KMS-11 (cell line): ENCODE measurements at regions not wholly inside any gene's neighbourhood (a gene's known extent, or its start where the extent isn't known, plus 50 kb on each side); places are given as distances from the start of the nearest gene placed in this dataset.

Experiments
- H2AFZ ChIP-seq: fragments of 200-600 bp; sonication (generic); 2 replicates; pipeline ENCODE4 v1.6.1; 2016; ENCODE audit warnings: antibody characterized with exemption, mixed run types, low read depth
- H3K27ac ChIP-seq: fragments of 200-600 bp; sonication (generic); 2 replicates; pipeline ENCODE4 v1.6.1; 2016; ENCODE audit warnings: mild to moderate bottlenecking, mixed run types
- H3K27me3 ChIP-seq: fragments of 200-600 bp; sonication (generic); 2 replicates; pipeline ENCODE4 v1.6.1; 2017; ENCODE audit warnings: mild to moderate bottlenecking, low read depth, mixed run types, moderate library complexity; ENCODE audit not compliant: insufficient read depth
- H3K36me3 ChIP-seq: fragments of 200-600 bp; sonication (generic); 2 replicates; pipeline ENCODE4 v1.6.1; 2017; ENCODE audit warnings: mild to moderate bottlenecking, mixed run types; ENCODE audit not compliant: insufficient read depth
- H3K4me1 ChIP-seq: fragments of 200-600 bp; sonication (generic); 2 replicates; pipeline ENCODE4 v1.6.1; 2016; ENCODE audit warnings: mild to moderate bottlenecking, low read depth, mixed run types; ENCODE audit not compliant: poor library complexity, severe bottlenecking
- H3K4me2 ChIP-seq: fragments of 200-600 bp; sonication (generic); 2 replicates; pipeline ENCODE4 v1.7.0; 2016; ENCODE audit warnings: mild to moderate bottlenecking, mixed run types
- H3K4me3 ChIP-seq: fragments of 200-600 bp; sonication (generic); IDR thresholded peaks from 2 replicates; pipeline ENCODE4 v1.6.1; 2017; ENCODE audit warnings: low read depth, low read length, mixed read lengths; ENCODE audit not compliant: insufficient read depth
- H3K79me2 ChIP-seq: fragments of 200-600 bp; sonication (generic); 2 replicates; pipeline ENCODE4 v1.6.1; 2016; ENCODE audit warnings: low read depth, mixed run types; ENCODE audit not compliant: insufficient read depth
- H3K9ac ChIP-seq: fragments of 200-600 bp; sonication (generic); 2 replicates; pipeline ENCODE4 v1.6.1; 2016; ENCODE audit warnings: mild to moderate bottlenecking, mixed run types
- H4K20me1 ChIP-seq: fragments of 200-600 bp; sonication (generic); 2 replicates; pipeline ENCODE4 v1.6.1; 2016; ENCODE audit warnings: mild to moderate bottlenecking, mixed run types; ENCODE audit not compliant: insufficient read depth
- TF ChIP-seq, protein P1 (sequence below): fragments of 200-600 bp; sonication (generic); conservative IDR thresholded peaks from 2 replicates; pipeline ENCODE4 v1.6.1; 2017; ENCODE audit warnings: low read depth, mild to moderate bottlenecking, antibody characterized with exemption, low read length, moderate library complexity, mixed read lengths

DNA sequence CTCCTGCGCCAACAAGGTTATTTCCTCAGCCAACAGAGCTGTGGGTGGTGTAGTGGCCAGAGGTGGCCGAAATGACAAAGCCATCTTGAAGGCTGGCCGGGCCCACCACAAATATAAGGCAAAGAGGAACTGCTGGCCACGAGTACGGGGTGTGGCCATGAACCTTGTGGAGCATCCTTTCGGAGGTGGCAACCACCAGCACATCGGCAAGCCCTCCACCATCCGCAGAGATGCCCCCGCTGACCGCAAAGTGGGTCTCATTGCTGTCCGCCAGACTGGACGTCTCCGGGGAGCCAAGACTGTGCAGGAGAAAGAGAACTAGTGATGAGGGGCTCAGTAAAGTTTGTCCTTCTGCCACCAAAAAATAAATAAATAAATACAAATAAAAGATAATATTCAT lies 481.4 kb upstream of the NAALADL2 start:
- Histone ChIP-seq H3K4me3 (no peak overlapping the region), H3K4me1 (no peaks in the 10 kb centered on the region), H3K79me2 (no peaks in the 10 kb centered on the region), H4K20me1 (no peaks in the 10 kb centered on the region), H3K36me3 (no peaks in the 10 kb centered on the region), H3K4me2 (no peak overlapping the region), H3K9ac (no peak overlapping the region), H3K27ac (no peak overlapping the region), H3K27me3 (no peaks in the 10 kb centered on the region), H2AFZ (no peak overlapping the region)
- TF ChIP-seq, protein P1, sequence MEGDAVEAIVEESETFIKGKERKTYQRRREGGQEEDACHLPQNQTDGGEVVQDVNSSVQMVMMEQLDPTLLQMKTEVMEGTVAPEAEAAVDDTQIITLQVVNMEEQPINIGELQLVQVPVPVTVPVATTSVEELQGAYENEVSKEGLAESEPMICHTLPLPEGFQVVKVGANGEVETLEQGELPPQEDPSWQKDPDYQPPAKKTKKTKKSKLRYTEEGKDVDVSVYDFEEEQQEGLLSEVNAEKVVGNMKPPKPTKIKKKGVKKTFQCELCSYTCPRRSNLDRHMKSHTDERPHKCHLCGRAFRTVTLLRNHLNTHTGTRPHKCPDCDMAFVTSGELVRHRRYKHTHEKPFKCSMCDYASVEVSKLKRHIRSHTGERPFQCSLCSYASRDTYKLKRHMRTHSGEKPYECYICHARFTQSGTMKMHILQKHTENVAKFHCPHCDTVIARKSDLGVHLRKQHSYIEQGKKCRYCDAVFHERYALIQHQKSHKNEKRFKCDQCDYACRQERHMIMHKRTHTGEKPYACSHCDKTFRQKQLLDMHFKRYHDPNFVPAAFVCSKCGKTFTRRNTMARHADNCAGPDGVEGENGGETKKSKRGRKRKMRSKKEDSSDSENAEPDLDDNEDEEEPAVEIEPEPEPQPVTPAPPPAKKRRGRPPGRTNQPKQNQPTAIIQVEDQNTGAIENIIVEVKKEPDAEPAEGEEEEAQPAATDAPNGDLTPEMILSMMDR: no peak

DNA sequence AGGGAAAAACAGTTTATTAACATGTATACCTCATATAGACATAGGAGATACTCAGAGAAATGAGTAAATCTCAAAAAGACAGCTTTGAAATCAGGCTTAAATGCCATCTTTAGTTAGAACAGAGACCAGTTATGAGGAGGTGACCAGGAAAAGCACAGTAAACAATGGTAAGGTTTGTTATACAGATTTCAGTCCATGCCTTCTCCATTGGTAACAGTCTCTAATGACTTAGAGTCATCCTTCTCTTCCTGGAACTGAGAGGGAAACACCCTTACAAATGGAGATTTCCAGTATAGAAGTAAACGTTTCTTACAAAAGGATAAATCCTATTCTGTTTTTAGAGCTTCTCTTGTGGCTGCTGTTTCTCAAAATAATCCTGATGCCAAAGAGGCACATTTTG lies 476.3 kb upstream of the NAALADL2 start:
- Histone ChIP-seq H4K20me1 (no peaks in the 10 kb centered on the region), H2AFZ (no peak overlapping the region), H3K4me1 (no peaks in the 10 kb centered on the region)

DNA sequence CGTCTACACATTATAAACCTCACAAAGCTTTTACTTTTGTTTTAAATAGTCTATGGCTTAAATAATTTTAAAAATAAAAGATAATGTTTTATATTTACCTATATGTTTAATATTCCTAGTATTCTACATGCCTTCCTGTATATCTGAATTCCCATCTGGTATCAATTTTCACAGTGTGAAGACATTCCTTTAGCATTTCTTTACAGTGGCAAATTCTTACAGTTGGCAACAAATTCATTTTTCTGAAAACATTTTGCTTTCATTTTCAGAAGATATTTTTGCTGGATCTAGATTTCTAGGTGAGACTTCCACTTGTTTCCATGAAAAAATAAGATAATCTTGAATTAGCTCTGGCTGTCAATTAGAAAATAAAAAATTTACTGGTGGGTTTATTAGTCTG lies 471.4 kb upstream of the NAALADL2 start:
- no peaks in the 10 kb centered on the region for H4K20me1 ChIP-seq
- H3K27me3 ChIP-seq: no peaks in the 10 kb centered on the region
- H3K4me1 ChIP-seq: no peaks in the 10 kb centered on the region
- no peak overlapping the region for H2AFZ ChIP-seq
- no peak overlapping the region for H3K4me3 ChIP-seq
- H3K9ac ChIP-seq: no peak overlapping the region
- H3K79me2 ChIP-seq: no peaks in the 10 kb centered on the region
- H3K36me3 ChIP-seq: no peaks in the 10 kb centered on the region
- H3K4me2 ChIP-seq: no peak overlapping the region
- TF ChIP-seq, protein P1: no peak
- no peak overlapping the region for H3K27ac ChIP-seq

More for the DNA sequence above, 476.3 kb upstream of the NAALADL2 start:
- Histone ChIP-seq H3K79me2 (no peaks in the 10 kb centered on the region), H3K27me3 (no peaks in the 10 kb centered on the region), H3K4me3 (no peak overlapping the region), H3K9ac (no peak overlapping the region), H3K36me3 (no peaks in the 10 kb centered on the region), H3K4me2 (no peak overlapping the region), H3K27ac (no peak overlapping the region)
- TF ChIP-seq, protein P1: no peak

DNA sequence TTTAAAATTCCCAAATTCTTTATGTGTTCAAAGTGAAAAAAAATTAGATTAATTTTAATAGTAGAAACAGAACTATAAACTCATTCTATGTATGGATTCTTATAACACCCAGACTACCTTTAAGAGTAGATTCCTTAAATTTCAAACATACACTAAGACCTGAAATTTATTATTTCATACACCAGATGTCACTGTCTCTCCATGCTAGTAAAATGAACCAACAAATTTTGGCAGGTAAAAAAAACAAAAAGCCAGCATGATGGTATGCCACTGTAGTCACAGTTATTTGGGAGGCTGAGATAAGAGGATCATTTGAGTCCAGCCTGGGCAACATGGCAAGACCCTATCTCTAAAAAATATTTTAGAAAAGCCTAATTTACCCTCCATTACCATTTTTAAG lies 461.3 kb upstream of the NAALADL2 start:
- H3K79me2 ChIP-seq: no peaks in the 10 kb centered on the region
- H3K4me1 ChIP-seq: no peaks in the 10 kb centered on the region
- no peak overlapping the region for H3K9ac ChIP-seq
- no peaks in the 10 kb centered on the region for H3K27me3 ChIP-seq
- TF ChIP-seq, protein P1: peak; percentile 38; the same call in 1 of the 2 replicates
- H3K4me3 ChIP-seq: no peak overlapping the region
- no peak overlapping the region for H3K4me2 ChIP-seq
- no peak overlapping the region for H3K27ac ChIP-seq
- H2AFZ ChIP-seq: no peak overlapping the region
- H3K36me3 ChIP-seq: no peaks in the 10 kb centered on the region
- no peaks in the 10 kb centered on the region for H4K20me1 ChIP-seq
